Adrenal gland (tissue), 9 donors: ENCODE measurements at regions not wholly inside any gene's neighbourhood (a gene's known extent, or its start where the extent isn't known, plus 50 kb on each side); places are given as distances from the start of the nearest gene placed in this dataset.

Source experiments
- DNase-seq, 7 donors: peaks; one replicate each; pipeline ENCODE4 v3.0.0-alpha.2; 2019 to 2020
- H3K27ac ChIP-seq, 5 donors: fragments of 200-600 bp; sonication (generic) in 4 of 5; 1 replicate in 3 of 5; 2 replicates in 2 of 5; pipeline versions ENCODE4 v1.5.1 to v1.8.0; 2016 to 2020; ENCODE audit warnings: mild to moderate bottlenecking in 1 of 5
- H3K27me3 ChIP-seq: fragments of 200-600 bp; 2 replicates; pipeline ENCODE4 v1.8.0; 2021
- H3K36me3 ChIP-seq, 2 donors: fragments of 200-600 bp; replicated peaks in 1 of 2; 1 replicate in 1 of 2; 2 replicates in 1 of 2; pipeline versions ENCODE4 v1.5.1 to v1.8.0; 2018 to 2022
- H3K4me1 ChIP-seq, 2 donors: fragments of 200-600 bp; replicated peaks in 1 of 2; 1 replicate in 1 of 2; 2 replicates in 1 of 2; pipeline versions ENCODE4 v1.5.1 to v1.8.0; 2018 to 2021
- H3K4me3 ChIP-seq, 4 donors: fragments of 200-600 bp; sonication (generic) in 3 of 4; one replicate each; pipeline ENCODE4 v1.5.1; 2016 to 2018
- H3K9me3 ChIP-seq, 3 donors: fragments of 200-600 bp; sonication (generic) in 1 of 3; replicated peaks in 1 of 3; 1 replicate in 2 of 3; 2 replicates in 1 of 3; pipeline versions ENCODE4 v1.5.1 to v1.8.0; 2016 to 2021
- CTCF ChIP-seq, 6 experiments: fragments of 450-650 bp in 4 of 6; fragments of 200-600 bp in 2 of 6; sonication (generic) in 1 of 6; IDR thresholded peaks; 1 replicate in 5 of 6; 2 replicates in 1 of 6; pipeline versions ENCODE4 v1.5.1 to v1.8.0; 2016 to 2021; ENCODE audit warnings: antibody characterized with exemption in 6 of 6, mild to moderate bottlenecking in 2 of 6, moderate library complexity in 1 of 6
- POLR2A ChIP-seq, 2 donors: fragments of 450-650 bp; IDR thresholded peaks; one replicate each; pipeline ENCODE4 v1.6.1; 2017; ENCODE audit warnings: antibody characterized with exemption in 2 of 2, mild to moderate bottlenecking in 2 of 2, moderate library complexity in 1 of 2
- WGBS, 4 donors: extraction: QIAGEN DNeasy Blood & Tissue Kit in 2 of 4; methylation state at CpG; one replicate each; pipeline versions ENCODE4 v1.1.5 to v1.1.7; 2013 to 2017; 5-methylcytosine and 5-hydroxymethylcytosine counted together
- intact Hi-C, 2 donors: fragments of 100-400 bp; cut with DNase I; formaldehyde crosslinking; loops; one replicate each; pipeline versions ENCODE4 v1.14.1 to v1.15.0; 2022 to 2023
- donor health status: healthy with polysubstance abuse.
- donor health status: Bipolar disorder and iron deficiency.
- donor health status: DM: yes; HTN: yes; CAD: no.
- donor health status: DM: no; HTN: no; CAD: no.
- donor health status: DM: no; HTN: no; CAD: no.

GRCh38 chr2:115904516-115904915, 1462.1 kb downstream of the DPP10 start:
- Histone ChIP-seq H3K27ac (no peak overlapping the region), H3K36me3 (no peaks in the 10 kb centered on the region), H3K4me3 (no peak overlapping the region), H3K9me3 (no peaks in the 10 kb centered on the region), H3K27me3 (no peaks in the 10 kb centered on the region), H3K4me1 (no peaks in the 10 kb centered on the region)
- intact Hi-C loops: no loop called here
- TF ChIP-seq CTCF (IDR thresholded peaks at IDR 0.05) (no peak), POLR2A (IDR thresholded peaks at IDR 0.05) (no peak)
- no peak for DNase-seq
- WGBS, 4 donors: 87 to 92% (median 89%) methylated on average over 1 of the region's 1 CpG

- WGBS, 4 donors: 68 to 76% (median 70%) methylated on average over 2 of the region's 2 CpGs
- no peaks in the 10 kb centered on the region for H3K27me3 ChIP-seq
- intact Hi-C loops: no loop called here
- no peaks in the 10 kb centered on the region for H3K9me3 ChIP-seq
- H3K4me1 ChIP-seq: no peaks in the 10 kb centered on the region
- H3K36me3 ChIP-seq: no peaks in the 10 kb centered on the region
- no peak overlapping the region for H3K4me3 ChIP-seq
- no peak for DNase-seq
- no peak for TF ChIP-seq CTCF (IDR thresholded peaks at IDR 0.05)
- TF ChIP-seq POLR2A (IDR thresholded peaks at IDR 0.05): no peak
- H3K27ac ChIP-seq: no peak overlapping the region
These were observed 1466.3 kb downstream of the DPP10 start for GRCh38 chr2:115908731-115909130.

GRCh38 chr2:115910270-115910669, 1467.8 kb downstream of the DPP10 start:
- TF ChIP-seq POLR2A (IDR thresholded peaks at IDR 0.05) (no peak), CTCF (IDR thresholded peaks at IDR 0.05) (no peak)
- intact Hi-C loops: no loop called here
- WGBS, 4 donors: 70 to 80% (median 76%) methylated on average over 6 of the region's 6 CpGs

GRCh38 chr2:115913921-115914320, 1471.5 kb downstream of the DPP10 start:
- Histone ChIP-seq H3K4me1 (no peaks in the 10 kb centered on the region), H3K9me3 (no peaks in the 10 kb centered on the region), H3K27ac (no peak overlapping the region), H3K4me3 (no peak overlapping the region), H3K27me3 (no peaks in the 10 kb centered on the region), H3K36me3 (no peaks in the 10 kb centered on the region)
- TF ChIP-seq CTCF (IDR thresholded peaks at IDR 0.05) (no peak), POLR2A (IDR thresholded peaks at IDR 0.05) (no peak)
- intact Hi-C loops: no loop called here
- WGBS, 4 donors: 72 to 85% (median 80%) methylated on average over 5 of the region's 5 CpGs
- DNase-seq: no peak

More at GRCh38 chr2:115910270-115910669, 1467.8 kb downstream of the DPP10 start:
- H3K4me3 ChIP-seq: no peak overlapping the region
- no peak overlapping the region for H3K27ac ChIP-seq
- no peak for DNase-seq
- no peaks in the 10 kb centered on the region for H3K9me3 ChIP-seq
- H3K36me3 ChIP-seq: no peaks in the 10 kb centered on the region
- no peaks in the 10 kb centered on the region for H3K27me3 ChIP-seq
- H3K4me1 ChIP-seq: no peaks in the 10 kb centered on the region
